Loucy (cell line): ENCODE measurements at regions not wholly inside any gene's neighbourhood (a gene's known extent, or its start where the extent isn't known, plus 50 kb on each side); places are given as distances from the start of the nearest gene placed in this dataset.
"Not testable (repeated sequence)": the region's sequence is repeated elsewhere in the genome, so short reads cannot be mapped to it uniquely, and the experiment has no call there.

Experiments
- EZH2phosphoT487 ChIP-seq: fragments of 200-600 bp; IDR thresholded peaks from 2 replicates; pipeline ENCODE4 v1.6.1; 2018; ENCODE audit warnings: antibody characterized with exemption, mild to moderate bottlenecking, moderate library complexity, borderline replicate concordance
- TF ChIP-seq, protein P1 (sequence below): fragments of 200-600 bp; sonication (generic); conservative IDR thresholded peaks from 2 replicates; pipeline ENCODE4 v1.5.1; 2014; ENCODE audit warnings: mild to moderate bottlenecking, antibody characterized with exemption, low read length

DNA sequence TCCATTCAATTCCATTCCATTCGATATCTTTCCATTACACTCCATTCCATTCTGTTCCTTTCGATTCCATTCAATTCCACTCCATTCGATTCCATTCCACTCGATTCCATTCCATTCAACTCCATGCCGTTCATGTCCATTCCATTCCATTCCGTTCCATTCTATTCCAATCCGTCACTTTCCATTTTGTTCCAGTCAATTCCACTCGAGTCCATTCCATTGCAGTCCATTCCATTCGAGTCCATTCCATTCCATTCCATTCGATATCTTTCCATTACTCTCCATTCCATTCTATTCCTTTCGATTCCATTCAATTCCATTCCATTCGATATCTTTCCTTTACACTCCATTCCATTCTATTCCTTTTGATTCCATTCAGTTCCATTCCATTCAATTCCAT, 2592.9 kb upstream of the TPTE start:
- TF ChIP-seq, protein P1, sequence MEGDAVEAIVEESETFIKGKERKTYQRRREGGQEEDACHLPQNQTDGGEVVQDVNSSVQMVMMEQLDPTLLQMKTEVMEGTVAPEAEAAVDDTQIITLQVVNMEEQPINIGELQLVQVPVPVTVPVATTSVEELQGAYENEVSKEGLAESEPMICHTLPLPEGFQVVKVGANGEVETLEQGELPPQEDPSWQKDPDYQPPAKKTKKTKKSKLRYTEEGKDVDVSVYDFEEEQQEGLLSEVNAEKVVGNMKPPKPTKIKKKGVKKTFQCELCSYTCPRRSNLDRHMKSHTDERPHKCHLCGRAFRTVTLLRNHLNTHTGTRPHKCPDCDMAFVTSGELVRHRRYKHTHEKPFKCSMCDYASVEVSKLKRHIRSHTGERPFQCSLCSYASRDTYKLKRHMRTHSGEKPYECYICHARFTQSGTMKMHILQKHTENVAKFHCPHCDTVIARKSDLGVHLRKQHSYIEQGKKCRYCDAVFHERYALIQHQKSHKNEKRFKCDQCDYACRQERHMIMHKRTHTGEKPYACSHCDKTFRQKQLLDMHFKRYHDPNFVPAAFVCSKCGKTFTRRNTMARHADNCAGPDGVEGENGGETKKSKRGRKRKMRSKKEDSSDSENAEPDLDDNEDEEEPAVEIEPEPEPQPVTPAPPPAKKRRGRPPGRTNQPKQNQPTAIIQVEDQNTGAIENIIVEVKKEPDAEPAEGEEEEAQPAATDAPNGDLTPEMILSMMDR: not testable (repeated sequence)
- TF ChIP-seq EZH2phosphoT487: not testable (repeated sequence)
